ENCODE measurements at regions not wholly inside any gene's neighbourhood (a gene's known extent, or its start where the extent isn't known, plus 50 kb on each side); places are given as distances from the start of the nearest gene placed in this dataset.

GRCh38 chr13:33377825-33378224 is 92.3 kb upstream of the STARD13 start:
- ChIA-PET CTCF (interaction anchor here (0.6 kb wide), 1 partner anchor 1953 kb away, joined by 5 read pairs; no protein-coding TSS in a partner anchor), SMC1A (ENCODE audit: uncharacterized antibody, unreplicated experiment) (no interaction called here), RAD21 (ENCODE audit: unreplicated experiment) (no interaction called here), POLR2A (no interaction called here)
- H3K9ac ChIP-seq (ENCODE audit: control insufficient read depth, insufficient read depth, low read length): no peak overlapping the region
- DNase-seq (ENCODE audit: low read depth, low spot score) (no peak), FAIRE-seq (no peak), ATAC-seq (no peak)
- no peak overlapping the region for H3K27ac ChIP-seq (ENCODE audit: control insufficient read depth, insufficient read depth)
- no peaks in the 10 kb centered on the region; the same call in 2 of the 3 replicates for H3K9me3 ChIP-seq (replicated peaks; ENCODE audit: control insufficient read depth, insufficient read depth, low read length)
- no peak for TF ChIP-seq CHD4 (IDR thresholded peaks at IDR 0.05)
- TF ChIP-seq, protein P1, sequence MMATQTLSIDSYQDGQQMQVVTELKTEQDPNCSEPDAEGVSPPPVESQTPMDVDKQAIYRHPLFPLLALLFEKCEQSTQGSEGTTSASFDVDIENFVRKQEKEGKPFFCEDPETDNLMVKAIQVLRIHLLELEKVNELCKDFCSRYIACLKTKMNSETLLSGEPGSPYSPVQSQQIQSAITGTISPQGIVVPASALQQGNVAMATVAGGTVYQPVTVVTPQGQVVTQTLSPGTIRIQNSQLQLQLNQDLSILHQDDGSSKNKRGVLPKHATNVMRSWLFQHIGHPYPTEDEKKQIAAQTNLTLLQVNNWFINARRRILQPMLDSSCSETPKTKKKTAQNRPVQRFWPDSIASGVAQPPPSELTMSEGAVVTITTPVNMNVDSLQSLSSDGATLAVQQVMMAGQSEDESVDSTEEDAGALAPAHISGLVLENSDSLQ (IDR thresholded peaks at IDR 0.05): no peak
- TF ChIP-seq YY1 (IDR thresholded peaks at IDR 0.05; ENCODE audit: low read depth, low read length): no peak
- no peak for TF ChIP-seq DPF2 (IDR thresholded peaks at IDR 0.05)
- in situ Hi-C loops (cut with MboI) (no loop called here), intact Hi-C loops (cut with micrococcal nuclease; ENCODE audit: unreplicated experiment) (no loop called here)
- no peaks in the 10 kb centered on the region for H3K4me1 ChIP-seq (ENCODE audit: control insufficient read depth, insufficient read depth, low read length)
- no peaks in the 10 kb centered on the region for H3K79me2 ChIP-seq (ENCODE audit: control insufficient read depth, insufficient read depth, low read length)
- no peaks in the 10 kb centered on the region for H3K27me3 ChIP-seq (replicated peaks in 1 of 2; ENCODE audit: control insufficient read depth in 2 of 2, insufficient read depth in 2 of 2, low read length in 1 of 2)
- no peaks in the 10 kb centered on the region for H3K36me3 ChIP-seq (ENCODE audit: control insufficient read depth in 2 of 2, insufficient read depth in 2 of 2, low read length in 1 of 2)
- BruUV-seq (replicated peaks): no TSS peak
- no peaks in the 10 kb centered on the region for H4K20me1 ChIP-seq (ENCODE audit: control insufficient read depth, insufficient read depth)
- H3K4me3 ChIP-seq: no peak overlapping the region
- H2AFZ ChIP-seq (ENCODE audit: control insufficient read depth, low read depth, low read length): no peak overlapping the region
- no peak overlapping the region for H3K4me2 ChIP-seq (ENCODE audit: control insufficient read depth, insufficient read depth)

DNA sequence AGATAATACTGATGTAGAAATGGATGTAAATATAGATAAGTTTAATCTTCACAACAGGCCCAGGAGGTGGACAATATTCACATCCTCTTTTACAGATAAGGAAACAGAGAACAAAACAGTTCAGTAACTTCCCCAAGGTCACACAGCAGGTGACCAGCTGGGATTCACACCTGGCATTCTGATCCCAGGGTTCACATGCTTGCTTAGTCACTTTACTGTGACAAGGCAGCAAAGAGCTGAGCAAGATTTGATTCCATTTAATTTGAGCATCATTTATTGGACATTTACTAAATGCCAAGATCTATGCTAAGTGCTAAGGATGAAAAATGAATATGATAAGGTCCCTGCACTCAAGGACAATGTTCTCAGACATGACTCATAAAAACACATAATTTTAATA is 94.1 kb upstream of the STARD13 start:
- Histone ChIP-seq H2AFZ (ENCODE audit: control insufficient read depth, low read depth, low read length) (no peak overlapping the region), H3K79me2 (ENCODE audit: control insufficient read depth, insufficient read depth, low read length) (no peaks in the 10 kb centered on the region), H3K4me2 (ENCODE audit: control insufficient read depth, insufficient read depth) (no peak overlapping the region), H4K20me1 (ENCODE audit: control insufficient read depth, insufficient read depth) (no peaks in the 10 kb centered on the region), H3K27me3 (replicated peaks in 1 of 2; ENCODE audit: control insufficient read depth in 2 of 2, insufficient read depth in 2 of 2, low read length in 1 of 2) (no peaks in the 10 kb centered on the region), H3K36me3 (ENCODE audit: control insufficient read depth in 2 of 2, insufficient read depth in 2 of 2, low read length in 1 of 2) (no peaks in the 10 kb centered on the region), H3K9me3 (replicated peaks; ENCODE audit: control insufficient read depth, insufficient read depth, low read length) (no peaks in the 10 kb centered on the region; the same call in 2 of the 3 replicates), H3K4me3 (no peak overlapping the region), H3K9ac (ENCODE audit: control insufficient read depth, insufficient read depth, low read length) (no peak overlapping the region), H3K27ac (ENCODE audit: control insufficient read depth, insufficient read depth) (no peak overlapping the region), H3K4me1 (ENCODE audit: control insufficient read depth, insufficient read depth, low read length) (no peaks in the 10 kb centered on the region)
- intact Hi-C loops (cut with micrococcal nuclease; ENCODE audit: unreplicated experiment): no loop called here
- DNase-seq (ENCODE audit: low read depth, low spot score): no peak
- no peak for ATAC-seq
- CTCF ChIA-PET: interaction anchor here (1.4 kb wide), 1 partner anchor 28 kb away, joined by 3 read pairs; no protein-coding TSS in a partner anchor
- TF ChIP-seq LARP7 (IDR thresholded peaks at IDR 0.05) (no peak), TCF3 (IDR thresholded peaks at IDR 0.05; ENCODE audit: borderline replicate concordance, insufficient read depth, low read depth, low read length) (0 out of 2 replicates have a peak, but pooled peaks have one; percentile 30), TCF12 (IDR thresholded peaks at IDR 0.05; ENCODE audit: low read depth, low read length) (0 out of 2 replicates have a peak, but pooled peaks have one; percentile 24)
- TF ChIP-seq, protein P2, sequence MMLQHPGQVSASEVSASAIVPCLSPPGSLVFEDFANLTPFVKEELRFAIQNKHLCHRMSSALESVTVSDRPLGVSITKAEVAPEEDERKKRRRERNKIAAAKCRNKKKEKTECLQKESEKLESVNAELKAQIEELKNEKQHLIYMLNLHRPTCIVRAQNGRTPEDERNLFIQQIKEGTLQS (IDR thresholded peaks at IDR 0.05; ENCODE audit: borderline replicate concordance, extremely low read depth, low read depth, low read length): no peak
- POLR2A ChIA-PET: no interaction called here
- BruUV-seq (replicated peaks): no TSS peak
- no peak for FAIRE-seq
- in situ Hi-C loops (cut with MboI): no loop called here
- RAD21 ChIA-PET (ENCODE audit: unreplicated experiment): no interaction called here
- SMC1A ChIA-PET (ENCODE audit: uncharacterized antibody, unreplicated experiment): interaction anchor here (0.6 kb wide), 1 partner anchor 358 kb away, joined by 4 read pairs; no protein-coding TSS in a partner anchor

All from GM12878 (cell line).